Neural cell (in vitro differentiated cells): ENCODE measurements at regions not wholly inside any gene's neighbourhood (a gene's known extent, or its start where the extent isn't known, plus 50 kb on each side); places are given as distances from the start of the nearest gene placed in this dataset.

ENCODE experiments used
- H2AFZ ChIP-seq: fragments of 200-600, 300-800 bp; sonication (generic), shearing (Covaris generic); 2 replicates; pipeline ENCODE4 v1.6.0; 2014; ENCODE audit warnings: low read depth, mild to moderate bottlenecking, antibody characterized with exemption, low read length, moderate library complexity
- H3F3A ChIP-seq: fragments of 200-600 bp; shearing (Covaris generic); 2 replicates; pipeline ENCODE4 v1.6.1; 2016; ENCODE audit warnings: mild to moderate bottlenecking, moderate library complexity, mixed read lengths, antibody characterized with exemption, low read length; ENCODE audit not compliant: insufficient read depth, poor library complexity, severe bottlenecking
- H3K27ac ChIP-seq: fragments of 200-600, 300-800 bp; sonication (generic), shearing (Covaris generic); 2 replicates; pipeline ENCODE4 v1.5.1; 2014; ENCODE audit warnings: mild to moderate bottlenecking, low read length, moderate library complexity
- H3K27me3 ChIP-seq: fragments of 300-800, 200-600 bp; sonication (generic), shearing (Covaris generic); 2 replicates; pipeline ENCODE4 v1.6.0; 2014; ENCODE audit warnings: mild to moderate bottlenecking, low read depth, low read length, moderate library complexity; ENCODE audit not compliant: insufficient read depth
- H3K36me3 ChIP-seq: fragments of 300-800, 200-600 bp; sonication (generic), shearing (Covaris generic); 2 replicates; pipeline ENCODE4 v1.5.1; 2014; ENCODE audit warnings: mild to moderate bottlenecking, antibody characterized with exemption, low read length, moderate library complexity; ENCODE audit not compliant: insufficient read depth
- H3K4me2 ChIP-seq: fragments of 300-800, 200-600 bp; sonication (generic), shearing (Covaris generic); 2 replicates; pipeline ENCODE4 v1.6.0; 2014; ENCODE audit warnings: mild to moderate bottlenecking, low read length
- H3K4me3 ChIP-seq: fragments of 300-800, 200-600 bp; sonication (generic), shearing (Covaris generic); 2 replicates; pipeline ENCODE4 v1.5.1; 2014; ENCODE audit warnings: mild to moderate bottlenecking, low read length, moderate library complexity
- H3K79me2 ChIP-seq: fragments of 200-600 bp; shearing (Covaris generic); replicated peaks from 2 replicates; pipeline ENCODE4 v1.6.0; 2014; ENCODE audit warnings: mild to moderate bottlenecking, low read length, moderate library complexity; ENCODE audit not compliant: insufficient read depth
- H3K9ac ChIP-seq: fragments of 300-800, 200-600 bp; sonication (generic), shearing (Covaris generic); 2 replicates; pipeline ENCODE4 v1.6.1; 2016; ENCODE audit warnings: mild to moderate bottlenecking, low read length, mixed read lengths
- H3K9me2 ChIP-seq: fragments of 200-600 bp; shearing (Covaris generic); 2 replicates; pipeline ENCODE4 v1.6.1; 2016; ENCODE audit warnings: mild to moderate bottlenecking, low read length, mixed read lengths; ENCODE audit not compliant: insufficient read depth
- H3K9me3 ChIP-seq: fragments of 200-600, 300-800 bp; sonication (generic), shearing (Covaris generic); 2 replicates; pipeline ENCODE4 v1.6.1; 2016; ENCODE audit warnings: mild to moderate bottlenecking, mixed run types, low read length, moderate library complexity, mixed read lengths
- H4K20me1 ChIP-seq: fragments of 200-600 bp; shearing (Covaris generic); 2 replicates; pipeline ENCODE4 v1.6.1; 2016; ENCODE audit warnings: mild to moderate bottlenecking, mixed run types; ENCODE audit not compliant: insufficient read depth
- EP300 ChIP-seq: fragments of 450-650 bp; conservative IDR thresholded peaks from 2 replicates; pipeline ENCODE4 v1.6.1; 2014; ENCODE audit warnings: antibody characterized with exemption, mild to moderate bottlenecking, moderate library complexity; ENCODE audit not compliant: poor library complexity, severe bottlenecking
- EZH2 ChIP-seq: fragments of 200-600, 300-800 bp; shearing (Covaris generic), sonication (generic); IDR thresholded peaks from 2 replicates; pipeline ENCODE4 v1.6.1; 2014; ENCODE audit warnings: antibody characterized with exemption, low read length, borderline replicate concordance, mild to moderate bottlenecking; ENCODE audit not compliant: insufficient read depth, poor library complexity, severe bottlenecking
- MXI1 ChIP-seq: fragments of 450-650 bp; conservative IDR thresholded peaks from 2 replicates; pipeline ENCODE4 v1.6.1; 2014; ENCODE audit warnings: antibody characterized with exemption, mild to moderate bottlenecking; ENCODE audit not compliant: poor library complexity, severe bottlenecking
- POLR2AphosphoS5 ChIP-seq: IDR thresholded peaks from 2 replicates; pipeline ENCODE4 v1.6.1; 2012
- RAD21 ChIP-seq: fragments of 450-650 bp; conservative IDR thresholded peaks from 2 replicates; pipeline ENCODE4 v1.6.1; 2014; ENCODE audit warnings: antibody characterized with exemption, mild to moderate bottlenecking, moderate library complexity
- SMC3 ChIP-seq: fragments of 450-650 bp; conservative IDR thresholded peaks from 2 replicates; pipeline ENCODE4 v1.6.1; 2014; ENCODE audit warnings: antibody characterized with exemption, mild to moderate bottlenecking, moderate library complexity; ENCODE audit not compliant: poor library complexity
- TAF1 ChIP-seq: IDR thresholded peaks from 2 replicates; pipeline ENCODE4 v1.6.1; 2012; ENCODE audit warnings: low read depth
- TF ChIP-seq, protein P1 (sequence below): IDR thresholded peaks from 2 replicates; pipeline ENCODE4 v1.6.1; 2012; ENCODE audit warnings: borderline replicate concordance
- TF ChIP-seq, protein P2 (sequence below): fragments of 450-650 bp; IDR thresholded peaks from 2 replicates; pipeline ENCODE4 v1.5.1; 2014; ENCODE audit warnings: antibody characterized with exemption, mild to moderate bottlenecking, moderate library complexity; ENCODE audit not compliant: poor library complexity, severe bottlenecking

- no peak overlapping the region for H3K4me2 ChIP-seq
Measured at GRCh38 chr3:180804916-180805315, 107.6 kb upstream of the FXR1 start.

GRCh38 chr3:180808823-180809575, 103.5 kb upstream of the FXR1 start:
- Histone ChIP-seq H3K9me3 (no peaks in the 10 kb centered on the region), H3K9ac (no peak overlapping the region), H3K4me3 (no peak overlapping the region), H3K27me3 (no peaks in the 10 kb centered on the region), H4K20me1 (no peaks in the 10 kb centered on the region), H3F3A (no peaks in the 10 kb centered on the region), H2AFZ (no peak overlapping the region), H3K4me2 (no peak overlapping the region), H3K9me2 (no peaks in the 10 kb centered on the region), H3K27ac (no peak overlapping the region), H3K79me2 (no peaks in the 10 kb centered on the region), H3K36me3 (no peaks in the 10 kb centered on the region)
- no peak for TF ChIP-seq MXI1
- TF ChIP-seq, protein P1, sequence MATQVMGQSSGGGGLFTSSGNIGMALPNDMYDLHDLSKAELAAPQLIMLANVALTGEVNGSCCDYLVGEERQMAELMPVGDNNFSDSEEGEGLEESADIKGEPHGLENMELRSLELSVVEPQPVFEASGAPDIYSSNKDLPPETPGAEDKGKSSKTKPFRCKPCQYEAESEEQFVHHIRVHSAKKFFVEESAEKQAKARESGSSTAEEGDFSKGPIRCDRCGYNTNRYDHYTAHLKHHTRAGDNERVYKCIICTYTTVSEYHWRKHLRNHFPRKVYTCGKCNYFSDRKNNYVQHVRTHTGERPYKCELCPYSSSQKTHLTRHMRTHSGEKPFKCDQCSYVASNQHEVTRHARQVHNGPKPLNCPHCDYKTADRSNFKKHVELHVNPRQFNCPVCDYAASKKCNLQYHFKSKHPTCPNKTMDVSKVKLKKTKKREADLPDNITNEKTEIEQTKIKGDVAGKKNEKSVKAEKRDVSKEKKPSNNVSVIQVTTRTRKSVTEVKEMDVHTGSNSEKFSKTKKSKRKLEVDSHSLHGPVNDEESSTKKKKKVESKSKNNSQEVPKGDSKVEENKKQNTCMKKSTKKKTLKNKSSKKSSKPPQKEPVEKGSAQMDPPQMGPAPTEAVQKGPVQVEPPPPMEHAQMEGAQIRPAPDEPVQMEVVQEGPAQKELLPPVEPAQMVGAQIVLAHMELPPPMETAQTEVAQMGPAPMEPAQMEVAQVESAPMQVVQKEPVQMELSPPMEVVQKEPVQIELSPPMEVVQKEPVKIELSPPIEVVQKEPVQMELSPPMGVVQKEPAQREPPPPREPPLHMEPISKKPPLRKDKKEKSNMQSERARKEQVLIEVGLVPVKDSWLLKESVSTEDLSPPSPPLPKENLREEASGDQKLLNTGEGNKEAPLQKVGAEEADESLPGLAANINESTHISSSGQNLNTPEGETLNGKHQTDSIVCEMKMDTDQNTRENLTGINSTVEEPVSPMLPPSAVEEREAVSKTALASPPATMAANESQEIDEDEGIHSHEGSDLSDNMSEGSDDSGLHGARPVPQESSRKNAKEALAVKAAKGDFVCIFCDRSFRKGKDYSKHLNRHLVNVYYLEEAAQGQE = no peak
- TF ChIP-seq, protein P2, sequence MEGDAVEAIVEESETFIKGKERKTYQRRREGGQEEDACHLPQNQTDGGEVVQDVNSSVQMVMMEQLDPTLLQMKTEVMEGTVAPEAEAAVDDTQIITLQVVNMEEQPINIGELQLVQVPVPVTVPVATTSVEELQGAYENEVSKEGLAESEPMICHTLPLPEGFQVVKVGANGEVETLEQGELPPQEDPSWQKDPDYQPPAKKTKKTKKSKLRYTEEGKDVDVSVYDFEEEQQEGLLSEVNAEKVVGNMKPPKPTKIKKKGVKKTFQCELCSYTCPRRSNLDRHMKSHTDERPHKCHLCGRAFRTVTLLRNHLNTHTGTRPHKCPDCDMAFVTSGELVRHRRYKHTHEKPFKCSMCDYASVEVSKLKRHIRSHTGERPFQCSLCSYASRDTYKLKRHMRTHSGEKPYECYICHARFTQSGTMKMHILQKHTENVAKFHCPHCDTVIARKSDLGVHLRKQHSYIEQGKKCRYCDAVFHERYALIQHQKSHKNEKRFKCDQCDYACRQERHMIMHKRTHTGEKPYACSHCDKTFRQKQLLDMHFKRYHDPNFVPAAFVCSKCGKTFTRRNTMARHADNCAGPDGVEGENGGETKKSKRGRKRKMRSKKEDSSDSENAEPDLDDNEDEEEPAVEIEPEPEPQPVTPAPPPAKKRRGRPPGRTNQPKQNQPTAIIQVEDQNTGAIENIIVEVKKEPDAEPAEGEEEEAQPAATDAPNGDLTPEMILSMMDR = no peak
- TF ChIP-seq SMC3 = no peak
- no peak for TF ChIP-seq TAF1
- TF ChIP-seq EZH2 = no peak
- no peak for TF ChIP-seq RAD21
- TF ChIP-seq EP300 = no peak
- TF ChIP-seq POLR2AphosphoS5 = no peak

More at GRCh38 chr3:180804916-180805315, 107.6 kb upstream of the FXR1 start:
- Histone ChIP-seq H3K9me2 (no peaks in the 10 kb centered on the region), H3K9ac (peak overlapping the region; percentile 15), H3K36me3 (no peaks in the 10 kb centered on the region), H4K20me1 (no peaks in the 10 kb centered on the region), H3F3A (no peaks in the 10 kb centered on the region), H3K27ac (no peak overlapping the region), H3K27me3 (no peaks in the 10 kb centered on the region), H3K79me2 (no peaks in the 10 kb centered on the region), H3K9me3 (no peaks in the 10 kb centered on the region), H3K4me3 (peak overlapping the region; percentile 34), H2AFZ (peak overlapping the region; percentile 25)
- no peak for TF ChIP-seq EP300
- TF ChIP-seq SMC3 = peak; percentile 64
- TF ChIP-seq, protein P2 = peak; percentile 65
- no peak for TF ChIP-seq MXI1
- TF ChIP-seq RAD21 = peak; percentile 65
